ENCODE measurements at regions not wholly inside any gene's neighbourhood (a gene's known extent, or its start where the extent isn't known, plus 50 kb on each side); places are given as distances from the start of the nearest gene placed in this dataset.
"Not testable (repeated sequence)": the region's sequence is repeated elsewhere in the genome, so short reads cannot be mapped to it uniquely, and the experiment has no call there.

- Histone ChIP-seq H3K9me3 (ENCODE audit: low read length) (no peaks in the 10 kb centered on the region), H3F3A (ENCODE audit: low read length, unreplicated experiment) (no peaks in the 10 kb centered on the region), H2AFZ (ENCODE audit: low read length) (no peak overlapping the region), H3K36me3 (ENCODE audit: low read depth, low read length) (no peaks in the 10 kb centered on the region), H3K4me1 (ENCODE audit: insufficient read depth, low read length) (peaks cover 23% of the 10 kb centered on the region), H3K79me2 (ENCODE audit: low read length) (no peaks in the 10 kb centered on the region), H3K4me2 (ENCODE audit: low read length) (no peak overlapping the region), H3K27ac (ENCODE audit: low read length) (no peak overlapping the region), H3K9me2 (replicated peaks; ENCODE audit: low read length) (no peaks in the 10 kb centered on the region), H4K20me1 (ENCODE audit: low read length) (no peaks in the 10 kb centered on the region), H3K9ac (ENCODE audit: low read length) (no peak overlapping the region), H3K27me3 (ENCODE audit: low read length) (no peaks in the 10 kb centered on the region), H3K4me3 (ENCODE audit: low read length) (no peak overlapping the region)
- no TSS peak for BruUV-seq (replicated peaks)
- intact Hi-C loops (cut with micrococcal nuclease): no loop called here
- no peak for TF ChIP-seq EZH2 (IDR thresholded peaks at IDR 0.05; ENCODE audit: low read length, unreplicated experiment)
- TF ChIP-seq EZH2phosphoT487 (IDR thresholded peaks at IDR 0.05; ENCODE audit: borderline replicate concordance, low read length): no peak
- no peak for TF ChIP-seq CTCF (conservative IDR thresholded peaks at IDR 0.05; ENCODE audit: low read depth, low read length)
- ATAC-seq (no peak), DNase-seq (no peak)
- POLR2A ChIA-PET (ENCODE audit: unreplicated experiment): no interaction called here
- CTCF ChIA-PET: no interaction called here
These were observed 545.9 kb upstream of the KLF4 start for GRCh38 chr9:108035487-108035886.

- H3K79me2 ChIP-seq (ENCODE audit: low read length): no peaks in the 10 kb centered on the region
- no peaks in the 10 kb centered on the region for H3K9me3 ChIP-seq (ENCODE audit: low read length)
- TF ChIP-seq EZH2 (IDR thresholded peaks at IDR 0.05; ENCODE audit: low read length, unreplicated experiment): no peak
- TF ChIP-seq EZH2phosphoT487 (IDR thresholded peaks at IDR 0.05; ENCODE audit: borderline replicate concordance, low read length): no peak
- no peak for TF ChIP-seq CTCF (conservative IDR thresholded peaks at IDR 0.05; ENCODE audit: low read depth, low read length)
- H4K20me1 ChIP-seq (ENCODE audit: low read length): no peaks in the 10 kb centered on the region
- intact Hi-C loops (cut with micrococcal nuclease): no loop called here
- H3K4me1 ChIP-seq (ENCODE audit: insufficient read depth, low read length): peaks cover 11% of the 10 kb centered on the region
- H3K9ac ChIP-seq (ENCODE audit: low read length): no peak overlapping the region
- CTCF ChIA-PET: no interaction called here
- no peak overlapping the region for H3K4me3 ChIP-seq (ENCODE audit: low read length)
- POLR2A ChIA-PET (ENCODE audit: unreplicated experiment): no interaction called here
- H3K27me3 ChIP-seq (ENCODE audit: low read length): no peaks in the 10 kb centered on the region
- ATAC-seq (no peak), DNase-seq (no peak)
- no TSS peak for BruUV-seq (replicated peaks)
- H3F3A ChIP-seq (ENCODE audit: low read length, unreplicated experiment): no peaks in the 10 kb centered on the region
- H3K9me2 ChIP-seq (replicated peaks; ENCODE audit: low read length): no peaks in the 10 kb centered on the region
- H3K4me2 ChIP-seq (ENCODE audit: low read length): no peak overlapping the region
- no peaks in the 10 kb centered on the region for H3K36me3 ChIP-seq (ENCODE audit: low read depth, low read length)
- H2AFZ ChIP-seq (ENCODE audit: low read length): no peak overlapping the region
- H3K27ac ChIP-seq (ENCODE audit: low read length): no peak overlapping the region
These were observed 544.7 kb upstream of the KLF4 start for GRCh38 chr9:108033976-108034964.

- H3K9ac ChIP-seq (ENCODE audit: low read length); DNase-seq; H3K4me2 ChIP-seq (ENCODE audit: low read length); H4K20me1 ChIP-seq (ENCODE audit: low read length); H2AFZ ChIP-seq (ENCODE audit: low read length); H3F3A ChIP-seq (ENCODE audit: low read length, unreplicated experiment); H3K27me3 ChIP-seq (ENCODE audit: low read length); intact Hi-C loops (cut with micrococcal nuclease); BruUV-seq (replicated peaks); H3K9me3 ChIP-seq (ENCODE audit: low read length); H3K4me3 ChIP-seq (ENCODE audit: low read length); H3K27ac ChIP-seq (ENCODE audit: low read length); POLR2A ChIA-PET (ENCODE audit: unreplicated experiment); H3K79me2 ChIP-seq (ENCODE audit: low read length); H3K36me3 ChIP-seq (ENCODE audit: low read depth, low read length); H3K9me2 ChIP-seq (replicated peaks; ENCODE audit: low read length); H3K4me1 ChIP-seq (ENCODE audit: insufficient read depth, low read length); ATAC-seq; CTCF ChIA-PET: not testable (repeated sequence)
These were observed 542.5 kb upstream of the KLF4 start for GRCh38 chr9:108032079-108032478.

GRCh38 chr9:108031221-108031620, 541.7 kb upstream of the KLF4 start:
- not testable (repeated sequence) for BruUV-seq (replicated peaks)

GRCh38 chr9:108026718-108027117, 537.1 kb upstream of the KLF4 start:
- H3K79me2 ChIP-seq (ENCODE audit: low read length); POLR2A ChIA-PET (ENCODE audit: unreplicated experiment); H3K4me2 ChIP-seq (ENCODE audit: low read length); H3K9me2 ChIP-seq (replicated peaks; ENCODE audit: low read length); H2AFZ ChIP-seq (ENCODE audit: low read length); H3K36me3 ChIP-seq (ENCODE audit: low read depth, low read length); H3K27ac ChIP-seq (ENCODE audit: low read length); BruUV-seq (replicated peaks); H4K20me1 ChIP-seq (ENCODE audit: low read length); intact Hi-C loops (cut with micrococcal nuclease); DNase-seq; H3K4me1 ChIP-seq (ENCODE audit: insufficient read depth, low read length); ATAC-seq; H3K4me3 ChIP-seq (ENCODE audit: low read length); H3K27me3 ChIP-seq (ENCODE audit: low read length); H3K9ac ChIP-seq (ENCODE audit: low read length); H3F3A ChIP-seq (ENCODE audit: low read length, unreplicated experiment); H3K9me3 ChIP-seq (ENCODE audit: low read length); CTCF ChIA-PET: not testable (repeated sequence)

More at GRCh38 chr9:108031221-108031620, 541.7 kb upstream of the KLF4 start:
- H3F3A ChIP-seq (ENCODE audit: low read length, unreplicated experiment); POLR2A ChIA-PET (ENCODE audit: unreplicated experiment); H3K27ac ChIP-seq (ENCODE audit: low read length); H3K36me3 ChIP-seq (ENCODE audit: low read depth, low read length); H3K4me3 ChIP-seq (ENCODE audit: low read length); CTCF ChIA-PET; H2AFZ ChIP-seq (ENCODE audit: low read length); DNase-seq; H3K9ac ChIP-seq (ENCODE audit: low read length); H3K9me3 ChIP-seq (ENCODE audit: low read length); H3K4me2 ChIP-seq (ENCODE audit: low read length); H3K79me2 ChIP-seq (ENCODE audit: low read length); H3K27me3 ChIP-seq (ENCODE audit: low read length); ATAC-seq; H3K4me1 ChIP-seq (ENCODE audit: insufficient read depth, low read length); H3K9me2 ChIP-seq (replicated peaks; ENCODE audit: low read length); H4K20me1 ChIP-seq (ENCODE audit: low read length); intact Hi-C loops (cut with micrococcal nuclease): not testable (repeated sequence)
